ENCODE measurements at regions not wholly inside any gene's neighbourhood (a gene's known extent, or its start where the extent isn't known, plus 50 kb on each side); places are given as distances from the start of the nearest gene placed in this dataset.

GRCh38 chr22:48761546-48761945 lies 1066.1 kb downstream of the BRD1 start:
- no peak for TF ChIP-seq POLR2A (IDR thresholded peaks at IDR 0.05)
- TF ChIP-seq EP300 (IDR thresholded peaks at IDR 0.05), result no peak
- no peak for TF ChIP-seq CTCF (IDR thresholded peaks at IDR 0.05)
- Histone ChIP-seq H3K36me3 (no peaks in the 10 kb centered on the region), H3K27me3 (no peaks in the 10 kb centered on the region), H3K4me3 (no peak overlapping the region), H3K4me1 (ENCODE audit: insufficient read depth) (no peaks in the 10 kb centered on the region), H3K9me3 (peaks cover 4 to 5% of the 10 kb centered on the region in 2 donors), H3K27ac (no peak overlapping the region)
- 89 to 91% (median 90%) methylated on average over 14 of the region's 14 CpGs for WGBS, 3 donors
- intact Hi-C loops (cut with DNase I), result no loop called here
- peak in 1 of 5 donors; percentile 2 for DNase-seq

- intact Hi-C loops (cut with DNase I), result no loop called here
- Histone ChIP-seq H3K9me3 (peaks cover 4% of the 10 kb centered on the region in 2 donors), H3K27me3 (no peaks in the 10 kb centered on the region), H3K4me3 (no peak overlapping the region), H3K4me1 (ENCODE audit: insufficient read depth) (no peaks in the 10 kb centered on the region), H3K36me3 (no peaks in the 10 kb centered on the region), H3K27ac (no peak overlapping the region)
- peak in 3 of 5 donors; percentile 2 to 7 (median 2) for DNase-seq
- no peak for TF ChIP-seq CTCF (IDR thresholded peaks at IDR 0.05)
- 81 to 92% (median 91%) methylated on average over 18 to 19 of the region's 19 CpGs for WGBS, 3 donors
Measured at GRCh38 chr22:48760481-48761390, 1066.9 kb downstream of the BRD1 start.

GRCh38 chr22:48758881-48759875 lies 1068.5 kb downstream of the BRD1 start:
- 86 to 94% (median 87%) methylated on average over 22 of the region's 22 CpGs for WGBS, 3 donors
- Histone ChIP-seq H3K27ac (no peak overlapping the region), H3K4me1 (ENCODE audit: insufficient read depth) (no peaks in the 10 kb centered on the region), H3K27me3 (no peaks in the 10 kb centered on the region), H3K36me3 (no peaks in the 10 kb centered on the region), H3K4me3 (no peak overlapping the region), H3K9me3 (peaks cover 0 to 4% of the 10 kb centered on the region in 2 donors)
- TF ChIP-seq POLR2A (IDR thresholded peaks at IDR 0.05) (no peak), CTCF (IDR thresholded peaks at IDR 0.05) (no peak), EP300 (IDR thresholded peaks at IDR 0.05) (no peak)
- DNase-seq, result peak in 3 of 5 donors; percentile 4 to 11 (median 9)
- intact Hi-C loops (cut with DNase I), result no loop called here

GRCh38 chr22:48757985-48758561 lies 1069.6 kb downstream of the BRD1 start:
- TF ChIP-seq CTCF (IDR thresholded peaks at IDR 0.05) (no peak), POLR2A (IDR thresholded peaks at IDR 0.05) (no peak)
- DNase-seq, result peak in 3 of 5 donors; percentile 1 to 23 (median 5)
- H3K4me1 ChIP-seq (ENCODE audit: insufficient read depth), result no peaks in the 10 kb centered on the region
- intact Hi-C loops (cut with DNase I), result no loop called here
- no peak overlapping the region for H3K27ac ChIP-seq
- H3K36me3 ChIP-seq, result no peaks in the 10 kb centered on the region
- no peaks in the 10 kb centered on the region for H3K27me3 ChIP-seq
- H3K4me3 ChIP-seq, result no peak overlapping the region
- WGBS, 3 donors, result 82 to 89% (median 89%) methylated on average over 17 of the region's 17 CpGs
- H3K9me3 ChIP-seq, result peaks cover 0 to 4% of the 10 kb centered on the region in 2 donors
